Iris pigment epithelial cell (primary cell): ENCODE measurements at regions not wholly inside any gene's neighbourhood (a gene's known extent, or its start where the extent isn't known, plus 50 kb on each side); places are given as distances from the start of the nearest gene placed in this dataset.
"Not testable (repeated sequence)": the region's sequence is repeated elsewhere in the genome, so short reads cannot be mapped to it uniquely, and the experiment has no call there.

Source experiments
- DNase-seq: peaks from one replicate; pipeline ENCODE4 v3.0.0-alpha.2; 2011; ENCODE audit warnings: low read depth

DNA sequence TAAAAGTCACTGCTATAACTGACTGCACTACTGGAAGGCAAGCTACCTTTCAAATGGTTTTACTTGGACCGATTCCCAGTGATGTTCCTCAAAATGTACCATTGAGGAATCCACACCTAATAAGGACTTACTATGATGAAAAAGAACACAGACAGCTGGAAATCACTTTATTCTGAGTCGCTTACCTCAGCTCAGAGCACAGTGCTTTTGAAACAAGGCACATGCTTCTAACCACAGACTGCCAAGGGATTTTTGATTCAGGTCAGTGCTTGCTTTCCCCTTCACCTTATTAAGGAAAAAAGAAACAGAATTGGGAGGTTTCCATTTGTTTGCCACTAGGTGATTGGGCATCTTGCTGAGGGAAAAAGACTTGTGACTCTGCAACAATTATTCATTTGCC lies 707.5 kb upstream of the FSHR start:
- DNase-seq, result no peak

DNA sequence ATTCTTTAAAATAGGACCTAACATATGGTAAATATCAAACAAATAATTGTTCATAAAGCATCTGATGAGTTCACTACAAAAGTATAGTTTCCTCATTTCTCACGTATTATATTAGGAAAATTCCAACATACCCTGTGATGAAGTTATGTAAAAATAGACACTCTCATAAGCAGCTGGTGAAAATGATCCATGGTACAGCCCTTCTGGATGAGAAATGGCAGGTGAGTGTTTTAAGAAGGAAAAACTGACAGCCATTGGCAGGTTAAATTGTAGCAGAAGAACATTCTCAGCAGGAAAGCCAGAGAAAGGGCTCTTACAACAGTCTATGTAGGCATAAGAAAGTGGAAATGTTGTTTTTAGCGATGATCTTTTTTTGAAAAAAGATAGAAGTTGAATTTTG lies 706.5 kb upstream of the FSHR start:
- no peak for DNase-seq

DNA sequence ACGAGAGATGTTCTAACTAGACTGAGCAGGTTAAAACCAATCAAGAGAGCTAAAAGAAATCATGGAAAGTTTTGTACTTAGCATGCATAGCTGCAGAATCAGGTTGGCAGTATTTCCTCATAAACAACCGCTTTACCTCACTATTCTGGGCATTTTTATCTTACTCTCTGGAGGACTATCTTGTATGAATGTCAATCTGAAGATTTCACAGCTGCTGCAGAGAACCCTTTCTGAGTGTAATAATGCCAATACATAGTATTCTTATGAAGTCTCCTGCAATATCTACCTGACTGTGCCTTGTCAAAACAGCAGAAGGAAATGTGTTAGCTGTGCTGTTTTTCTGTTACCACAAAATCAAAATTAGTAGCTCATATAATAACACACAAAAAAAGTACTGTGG lies 705.9 kb upstream of the FSHR start:
- DNase-seq, result no peak

DNA sequence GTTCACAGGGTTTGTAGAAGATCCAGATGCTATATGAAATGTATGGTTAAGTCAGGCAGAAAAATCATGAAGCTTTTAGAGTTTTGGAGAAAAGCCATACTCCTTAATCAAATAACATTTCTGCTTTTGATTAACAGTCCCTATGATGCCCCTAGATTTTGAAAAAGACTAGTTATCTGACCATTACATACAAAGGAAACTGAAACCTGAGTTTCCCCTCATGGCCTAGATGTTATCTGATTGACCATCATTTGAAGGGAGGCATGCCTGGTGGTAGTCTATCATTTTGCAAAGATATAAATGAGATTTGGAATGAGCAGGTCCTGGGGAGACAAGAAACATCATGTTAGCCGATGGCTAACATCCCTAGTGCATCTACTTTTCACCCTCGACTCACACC lies 704.3 kb upstream of the FSHR start:
- DNase-seq, result no peak

DNA sequence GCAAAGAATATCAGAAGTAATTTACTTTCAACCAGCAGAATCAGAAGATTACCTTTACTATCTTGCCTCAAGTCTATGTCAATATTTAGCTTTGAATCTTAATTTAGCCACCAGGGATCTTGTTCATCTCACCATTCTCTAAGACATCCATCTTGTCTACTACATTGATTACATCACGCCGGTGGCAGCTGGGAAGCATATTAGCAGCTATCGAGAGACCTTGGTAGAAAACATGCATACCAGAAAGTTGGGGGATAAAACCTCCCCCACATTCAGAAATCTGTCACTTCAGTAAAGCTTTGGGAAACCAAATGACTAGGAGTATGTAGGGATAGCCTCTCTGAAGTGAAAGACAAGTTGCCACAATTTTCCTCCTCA lies 703.8 kb upstream of the FSHR start:
- DNase-seq, result no peak

DNA sequence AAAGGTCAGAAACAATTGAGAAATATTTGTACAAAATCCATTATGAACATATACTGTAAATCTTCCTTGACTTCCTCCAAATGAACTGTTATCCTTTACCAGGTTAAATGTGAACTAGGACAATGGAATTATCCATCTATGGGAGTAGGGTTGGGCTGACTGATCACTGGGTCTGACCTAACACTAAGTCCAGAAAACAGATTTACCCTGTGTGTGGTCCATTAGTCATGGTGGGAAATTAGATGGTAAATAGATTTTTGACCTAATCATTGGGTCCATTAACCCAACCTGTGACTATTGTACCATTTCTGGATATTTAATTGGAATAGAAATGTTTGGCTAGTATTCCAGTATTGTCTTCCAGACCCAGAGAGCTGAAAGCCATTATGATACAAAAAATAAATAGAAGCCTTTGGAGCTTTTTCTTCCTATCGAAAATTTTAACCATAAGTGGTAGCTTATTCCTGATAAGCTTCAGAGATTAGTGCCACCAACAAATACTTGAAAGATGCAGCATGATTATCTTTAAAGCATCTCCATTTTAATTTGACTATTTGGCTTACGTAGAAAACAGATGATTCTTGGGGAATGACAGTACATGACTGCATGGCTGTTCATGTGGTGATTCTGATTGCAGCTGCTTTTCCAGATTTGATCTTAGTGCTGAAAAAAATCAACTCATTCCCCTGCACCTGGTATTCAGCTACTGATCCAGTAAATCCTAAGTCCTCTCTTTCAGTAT lies 703.2 kb upstream of the FSHR start:
- DNase-seq, result no peak

DNA sequence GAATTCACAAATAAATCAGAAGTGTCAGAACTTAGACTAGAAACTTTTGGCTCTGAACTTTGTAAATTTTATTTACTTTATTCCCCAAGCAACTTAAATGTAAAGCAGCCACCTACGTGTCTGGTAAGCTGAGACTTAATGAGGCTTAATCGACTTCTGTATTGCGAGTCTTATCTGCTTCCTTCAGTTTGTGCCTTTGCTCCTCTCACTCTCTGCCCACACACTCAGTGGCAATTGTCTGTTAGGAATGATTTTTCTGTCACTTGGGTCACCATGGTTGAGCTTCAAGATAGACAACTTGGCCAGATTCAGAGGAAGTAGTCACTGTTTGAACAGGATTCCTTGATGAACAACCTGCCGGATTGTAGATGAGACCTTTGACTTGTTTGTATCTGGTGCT lies 691.4 kb upstream of the FSHR start:
- DNase-seq, result no peak

DNA sequence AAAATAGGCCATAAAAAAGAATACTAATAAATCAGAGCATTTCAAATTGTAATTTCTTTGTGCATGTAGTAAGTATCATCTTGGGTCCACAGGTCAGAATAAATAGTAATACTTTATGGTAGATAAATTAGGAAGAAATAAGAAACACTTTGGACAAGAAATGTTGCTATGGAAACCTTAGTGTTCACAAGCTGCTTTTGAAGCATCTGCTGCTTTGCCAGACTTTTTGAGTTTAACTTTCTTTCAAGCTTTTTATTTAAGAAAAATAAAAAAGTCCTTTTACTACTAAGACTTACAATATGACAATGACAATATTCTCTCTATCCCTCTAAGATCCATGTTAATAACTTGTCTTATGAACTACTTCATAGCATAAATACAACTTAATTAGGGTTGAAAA lies 690.7 kb upstream of the FSHR start:
- no peak for DNase-seq

DNA sequence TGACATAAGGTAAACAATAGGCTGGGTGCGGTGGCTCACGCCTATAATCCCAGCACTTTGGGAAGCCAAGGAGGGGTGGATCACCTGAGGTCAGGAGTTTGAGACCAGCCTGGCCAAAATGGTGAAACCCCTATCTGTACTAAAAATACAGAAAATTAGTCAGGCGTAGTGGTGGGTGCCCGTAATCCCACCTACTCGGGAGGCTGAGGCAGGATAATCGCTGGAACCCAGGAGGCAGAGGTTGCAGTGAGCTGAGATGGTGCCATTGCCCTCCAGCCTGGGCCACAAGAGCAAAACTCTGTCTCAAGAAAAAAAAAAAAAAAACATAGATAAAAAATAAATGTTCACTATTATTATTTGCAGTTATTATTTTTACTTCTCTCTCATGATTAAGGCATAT lies 689.8 kb upstream of the FSHR start:
- not testable (repeated sequence) for DNase-seq

DNA sequence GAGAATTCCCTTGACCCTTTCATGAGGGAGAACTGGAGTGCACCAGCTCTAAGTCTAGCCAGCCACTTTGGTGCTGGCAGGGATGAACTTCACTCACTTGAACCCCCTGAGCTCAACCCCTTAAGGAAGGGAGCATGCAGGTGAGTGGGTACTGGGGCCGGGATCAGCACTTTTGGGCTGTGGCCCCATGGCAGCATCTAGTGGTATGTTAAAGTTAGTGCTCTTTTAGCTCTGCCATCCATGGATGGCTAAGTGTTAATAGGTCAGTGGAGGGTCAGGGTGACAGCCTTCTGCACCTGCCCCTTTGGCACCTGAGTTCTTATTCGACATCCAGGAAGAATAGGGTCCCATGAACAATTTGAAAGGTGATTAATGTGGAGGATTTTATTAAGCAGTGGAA lies 689.0 kb upstream of the FSHR start:
- DNase-seq, result no peak

DNA sequence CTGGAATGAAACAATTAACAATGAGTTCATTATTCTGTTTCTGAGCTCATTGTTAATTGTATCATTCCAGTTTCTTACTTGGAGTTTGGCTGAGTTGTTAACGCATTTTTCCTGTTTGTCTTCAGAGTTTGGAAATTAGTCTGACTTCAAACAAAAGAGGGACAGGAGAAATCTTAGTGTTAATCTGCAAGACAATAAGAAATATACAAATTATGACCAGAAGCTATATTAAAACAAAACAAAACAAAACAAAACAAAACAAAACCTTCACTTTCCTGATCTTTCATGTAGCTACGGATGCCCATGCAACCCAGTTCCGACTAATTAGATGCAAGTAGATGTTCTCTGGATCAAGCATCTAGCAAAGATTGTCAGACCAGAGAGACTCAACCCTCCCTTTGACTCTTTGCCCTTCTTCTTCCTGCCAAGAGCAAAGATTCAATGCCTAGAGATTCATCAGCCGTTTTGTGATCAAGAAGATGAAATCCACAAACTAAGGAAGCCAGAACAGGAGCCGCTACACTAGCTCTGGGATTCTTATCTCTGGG lies 686.2 kb upstream of the FSHR start:
- DNase-seq, result no peak

DNA sequence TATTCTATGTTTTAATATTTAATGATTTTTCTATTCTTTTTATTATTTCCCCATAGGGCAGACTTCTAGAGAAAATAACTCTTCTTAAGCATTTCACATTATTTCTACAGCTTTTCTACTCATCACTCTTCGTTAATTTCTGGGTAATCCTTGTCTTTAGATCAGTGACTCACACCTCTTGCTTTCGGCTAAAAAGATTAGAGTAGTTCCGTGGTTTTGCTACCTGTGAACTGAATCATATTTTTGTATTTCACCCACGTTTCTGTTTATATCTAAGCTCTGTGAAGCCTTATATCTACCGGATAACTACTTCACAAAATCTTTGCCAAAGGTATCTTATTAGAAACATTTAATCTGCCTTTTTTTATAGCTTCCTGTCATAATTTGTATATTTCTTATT lies 685.5 kb upstream of the FSHR start:
- DNase-seq, result no peak

DNA sequence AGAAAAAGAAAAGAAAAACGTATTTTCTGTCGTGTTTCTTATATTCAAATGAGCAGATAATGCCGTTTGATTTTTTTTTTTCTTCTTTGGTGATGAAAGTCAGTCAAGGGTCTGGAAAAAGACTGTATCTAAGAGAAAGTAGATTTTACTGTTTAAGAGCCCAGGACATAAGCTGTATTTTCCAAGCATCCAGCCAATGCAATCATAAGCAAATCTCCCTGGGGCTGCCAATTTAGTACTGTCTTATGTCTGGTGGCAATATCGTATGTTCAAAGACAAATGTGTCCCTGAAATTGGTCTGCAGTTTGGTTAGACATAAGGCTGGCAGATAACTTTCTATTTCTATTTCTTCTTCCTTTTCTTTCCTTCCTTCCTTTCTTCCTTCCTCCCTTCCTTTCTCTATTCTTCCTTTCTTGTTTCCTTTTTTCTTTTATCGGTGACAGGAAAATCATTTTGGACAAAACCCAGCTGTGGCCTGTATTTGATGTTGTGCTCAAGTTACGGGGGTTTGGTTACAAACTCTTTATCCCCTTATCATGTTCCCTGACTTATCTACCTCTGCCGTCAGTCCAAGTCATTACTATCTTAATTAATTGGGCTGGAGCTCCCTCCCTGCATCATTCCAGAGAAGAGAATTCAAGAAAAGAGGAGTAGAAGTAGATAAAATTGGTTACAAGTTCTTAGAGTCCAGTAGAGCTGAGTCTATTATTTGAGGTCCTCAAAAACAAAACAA lies 683.4 kb upstream of the FSHR start:
- no peak for DNase-seq

DNA sequence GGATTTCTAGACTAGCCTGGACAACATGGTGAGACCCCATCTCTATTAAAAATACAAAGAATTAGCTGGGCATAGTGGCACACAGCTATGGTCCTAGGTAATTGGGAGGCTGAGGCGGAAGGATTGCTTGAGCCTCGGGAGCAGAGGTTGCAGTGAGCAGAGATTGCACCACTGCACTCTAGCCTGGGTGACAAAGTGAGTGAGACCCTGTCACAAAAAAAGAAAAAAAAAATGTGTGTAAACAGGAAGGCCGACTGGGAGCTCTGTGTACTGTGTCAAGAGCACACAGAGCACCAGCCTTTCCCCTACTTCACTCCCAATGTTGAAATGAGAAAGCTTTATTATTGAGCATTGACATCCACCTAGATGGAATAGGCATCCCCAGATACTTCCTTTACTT lies 681.7 kb upstream of the FSHR start:
- no peak for DNase-seq

DNA sequence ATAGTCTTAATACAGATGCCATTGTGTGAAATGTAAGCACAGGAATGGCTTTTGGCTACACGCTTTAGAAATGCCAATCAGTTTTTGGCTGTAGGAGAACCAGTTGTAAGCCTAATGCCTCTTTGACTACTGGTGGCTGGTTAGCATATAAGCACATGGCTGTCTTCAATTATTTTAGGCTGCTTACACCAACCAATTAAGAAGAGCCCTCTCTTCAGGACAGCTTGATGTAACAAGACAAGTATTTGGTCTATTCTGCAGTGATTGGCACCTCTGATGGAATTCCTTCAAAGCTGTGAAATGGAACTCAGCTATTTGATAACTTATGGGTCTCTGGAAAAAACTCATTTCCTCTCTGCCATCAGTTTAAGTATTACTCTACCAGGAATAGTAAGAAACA lies 680.1 kb upstream of the FSHR start:
- DNase-seq, result no peak

DNA sequence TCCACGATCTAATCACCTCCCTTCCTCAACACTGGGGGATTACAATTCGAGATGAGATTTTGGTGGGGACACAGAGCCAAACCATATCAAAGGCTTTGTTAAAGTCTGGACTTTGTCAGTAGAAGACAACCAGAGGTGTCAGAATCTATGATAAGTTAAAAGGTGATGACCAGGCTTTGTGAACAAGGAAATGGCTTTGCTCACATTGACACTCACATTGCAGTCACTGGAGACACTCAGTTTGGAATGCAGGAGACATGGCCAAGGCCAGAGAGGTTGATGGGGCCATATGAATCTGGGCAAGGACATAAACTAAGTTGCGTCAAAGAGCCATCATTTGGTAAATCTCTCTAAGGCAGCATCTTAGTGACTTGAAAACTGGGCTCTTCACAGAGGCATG lies 678.2 kb upstream of the FSHR start:
- DNase-seq, result no peak

DNA sequence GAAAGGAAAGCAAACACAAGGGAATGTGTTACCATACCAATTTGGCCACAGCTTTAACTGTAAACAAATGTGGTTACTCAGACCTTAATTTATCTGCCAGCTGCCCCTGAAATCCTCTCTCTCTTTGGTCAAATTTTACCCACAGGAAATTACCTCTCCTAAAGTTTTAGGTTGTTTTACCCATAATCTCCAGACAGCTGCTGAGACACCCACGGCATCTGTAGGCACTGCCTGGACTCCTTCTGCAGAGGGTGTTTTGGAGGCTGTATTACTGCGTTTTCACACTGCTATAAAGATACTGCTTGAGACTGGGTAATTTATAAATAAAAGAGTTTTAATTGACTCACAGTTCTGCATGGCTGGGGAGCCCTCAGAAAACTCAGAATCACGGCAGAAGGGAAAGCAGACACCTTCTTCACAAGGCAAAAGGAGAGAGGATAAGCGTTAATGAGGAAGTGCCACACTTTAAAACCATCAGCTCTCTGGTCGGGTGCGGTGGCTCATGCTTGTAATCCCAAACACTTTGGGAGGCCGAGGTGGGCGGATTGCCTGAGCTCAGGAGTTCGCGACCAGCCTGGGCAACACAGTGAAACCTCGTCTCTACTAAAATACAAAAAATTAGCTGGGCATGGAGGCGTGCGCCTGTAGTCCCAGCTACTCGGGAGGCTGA lies 677.5 kb upstream of the FSHR start:
- DNase-seq, result no peak

DNA sequence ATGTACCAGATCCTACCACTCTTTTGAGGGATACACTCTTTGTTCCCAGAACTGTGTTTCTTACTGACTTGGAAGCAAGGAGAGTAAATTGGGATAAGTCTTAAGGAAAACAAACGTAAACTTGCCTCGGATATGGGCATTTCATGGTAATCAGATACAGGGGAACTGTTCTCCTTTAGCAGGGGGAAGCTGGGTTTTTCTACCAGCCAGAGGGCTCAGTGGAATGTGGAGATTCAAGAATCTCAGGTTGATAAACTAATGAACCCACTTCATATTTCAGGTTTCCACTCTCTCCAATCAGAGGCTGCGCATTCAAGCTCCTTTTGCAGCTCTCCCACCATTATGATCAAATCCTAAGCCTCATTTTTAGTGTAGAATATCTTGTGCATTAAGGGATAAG lies 676.5 kb upstream of the FSHR start:
- DNase-seq, result no peak

DNA sequence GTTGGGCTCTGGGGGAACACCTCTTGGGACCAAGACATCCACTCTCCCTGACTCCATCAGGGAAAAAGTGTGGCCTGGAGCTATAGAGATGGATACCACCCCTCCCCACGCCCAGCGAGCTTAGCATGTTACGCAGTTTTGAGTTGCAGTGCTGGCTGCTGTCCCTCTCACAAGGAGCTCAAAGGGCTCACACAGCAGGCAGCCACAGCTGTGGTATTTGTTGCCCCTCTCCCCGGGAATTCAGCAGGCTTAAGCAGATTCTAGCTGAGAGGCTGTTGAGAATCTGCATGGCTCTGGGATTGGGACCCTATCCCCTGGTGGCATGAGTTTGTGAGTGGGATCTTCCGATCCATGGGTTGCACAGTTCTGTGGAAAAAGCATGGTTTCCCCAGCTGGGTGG lies 673.1 kb upstream of the FSHR start:
- DNase-seq, result no peak

DNA sequence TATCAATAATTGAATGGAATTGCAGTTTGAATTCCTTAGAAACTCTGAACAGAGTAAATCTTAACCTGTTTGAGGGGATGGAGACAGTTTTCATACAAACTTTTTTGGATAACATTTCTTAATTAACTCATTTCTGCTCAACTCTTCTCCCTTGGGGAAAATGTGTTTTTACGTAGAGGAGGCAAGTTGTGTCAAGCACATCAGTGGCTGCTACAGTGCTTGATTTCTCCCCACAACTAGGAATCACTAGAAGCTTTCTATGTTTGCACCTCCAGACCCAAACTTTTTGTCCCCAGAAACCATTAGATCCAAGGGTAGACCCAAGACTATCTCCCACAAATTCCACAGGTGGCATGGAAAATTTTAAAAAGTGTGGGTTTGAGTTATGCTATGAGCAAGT lies 658.9 kb upstream of the FSHR start:
- DNase-seq, result no peak

DNA sequence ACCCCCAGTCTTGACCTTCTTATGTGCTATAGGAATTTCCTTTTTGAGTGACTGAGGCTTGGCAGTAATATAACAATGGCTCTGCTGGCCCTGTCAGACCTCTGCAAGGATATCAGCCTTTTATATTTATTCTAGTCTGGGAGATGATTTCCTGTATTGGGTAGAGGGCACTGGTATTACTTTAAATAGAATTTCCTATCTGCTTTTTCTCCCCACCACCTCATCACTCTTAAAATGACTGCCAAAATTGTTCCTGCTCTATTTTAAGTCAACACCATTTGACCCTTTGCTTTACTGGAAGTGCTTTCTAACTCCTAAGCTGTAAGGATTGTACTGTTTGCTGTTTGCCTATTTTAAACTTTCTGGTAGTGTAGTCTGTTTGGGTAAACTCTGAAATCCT lies 658.4 kb upstream of the FSHR start:
- no peak for DNase-seq

DNA sequence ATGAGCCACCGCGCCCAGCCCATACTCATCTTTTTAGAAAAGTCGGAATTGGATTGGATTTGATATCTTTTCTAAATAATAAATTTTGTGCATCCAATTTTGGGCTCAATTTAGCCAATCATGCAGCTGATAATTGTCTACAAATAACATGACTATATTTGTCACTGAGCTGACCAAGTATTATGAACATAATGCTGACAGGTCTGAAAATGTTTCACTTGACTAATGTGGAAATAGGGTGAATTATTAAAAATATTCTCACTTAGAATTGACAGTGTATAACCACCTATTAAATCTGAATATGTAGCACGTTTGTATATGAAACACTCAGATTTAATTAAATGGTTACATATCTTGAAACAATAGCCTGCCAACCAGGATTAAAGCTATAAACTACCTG lies 657.2 kb upstream of the FSHR start:
- DNase-seq, result no peak

DNA sequence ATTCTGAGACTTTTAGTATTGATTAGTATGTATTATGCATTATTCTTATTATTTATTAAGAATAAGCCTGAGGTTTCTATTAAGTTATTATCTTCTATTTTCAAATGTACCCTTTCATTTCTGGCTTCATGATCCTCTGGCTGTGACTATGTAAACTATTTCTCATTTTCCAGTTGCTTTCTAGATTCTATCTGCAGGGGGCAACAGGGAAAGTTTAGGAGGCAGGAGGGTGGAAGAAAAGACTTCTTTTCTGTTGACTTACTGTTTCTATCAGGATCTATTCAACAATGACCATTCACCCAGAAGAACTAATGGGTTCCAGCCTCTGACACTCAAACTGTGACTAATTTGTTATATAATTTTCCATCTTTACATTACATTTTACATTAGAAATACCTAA lies 653.4 kb upstream of the FSHR start:
- no peak for DNase-seq
